22Rv1 (cell line): ENCODE measurements at regions not wholly inside any gene's neighbourhood (a gene's known extent, or its start where the extent isn't known, plus 50 kb on each side); places are given as distances from the start of the nearest gene placed in this dataset.

Source experiments
- H3K27ac ChIP-seq: fragments of 450-650 bp; 2 replicates; pipeline ENCODE4 v1.5.1; 2017
- ZFX ChIP-seq: fragments of 450-650 bp; IDR thresholded peaks from 2 replicates; pipeline ENCODE4 v1.6.1; 2017; ENCODE audit warnings: antibody characterized with exemption, borderline replicate concordance
- TF ChIP-seq, protein P1 (sequence below): fragments of 450-650 bp; IDR thresholded peaks from 2 replicates; pipeline ENCODE4 v1.5.1; 2017; ENCODE audit warnings: mild to moderate bottlenecking

DNA sequence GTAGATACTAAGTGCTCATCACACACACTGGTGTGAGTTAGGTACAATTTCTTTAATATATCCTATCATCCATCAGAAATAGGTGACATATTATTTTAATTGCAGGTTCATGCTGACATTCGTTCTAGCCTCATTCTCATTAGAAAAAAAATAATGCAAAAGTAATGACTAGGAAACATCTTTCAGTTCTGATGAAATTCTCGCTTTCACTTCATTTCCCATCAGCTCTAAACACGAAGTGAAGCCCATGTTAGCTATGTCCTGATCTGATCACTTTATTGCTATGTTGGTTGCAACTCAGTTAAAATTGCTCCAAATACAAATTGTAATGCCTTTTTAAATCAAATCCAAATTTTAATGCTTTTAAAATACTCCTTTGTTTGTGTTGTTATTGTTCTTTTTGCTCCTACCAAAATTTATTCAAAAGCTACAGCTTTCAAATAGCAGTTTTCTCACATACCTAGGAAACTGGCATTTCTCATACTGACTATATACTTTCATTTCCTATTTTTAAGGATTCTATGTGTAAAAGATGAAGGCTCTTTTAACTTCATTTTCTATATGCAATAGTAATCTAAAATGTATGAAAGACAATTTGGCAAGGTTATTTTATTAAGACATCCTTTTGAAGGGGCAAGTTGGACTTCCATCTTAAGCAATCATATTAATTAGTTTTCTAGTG, 1237.8 kb upstream of the ACO1 start:
- H3K27ac ChIP-seq, result no peak overlapping the region
- TF ChIP-seq, protein P1, sequence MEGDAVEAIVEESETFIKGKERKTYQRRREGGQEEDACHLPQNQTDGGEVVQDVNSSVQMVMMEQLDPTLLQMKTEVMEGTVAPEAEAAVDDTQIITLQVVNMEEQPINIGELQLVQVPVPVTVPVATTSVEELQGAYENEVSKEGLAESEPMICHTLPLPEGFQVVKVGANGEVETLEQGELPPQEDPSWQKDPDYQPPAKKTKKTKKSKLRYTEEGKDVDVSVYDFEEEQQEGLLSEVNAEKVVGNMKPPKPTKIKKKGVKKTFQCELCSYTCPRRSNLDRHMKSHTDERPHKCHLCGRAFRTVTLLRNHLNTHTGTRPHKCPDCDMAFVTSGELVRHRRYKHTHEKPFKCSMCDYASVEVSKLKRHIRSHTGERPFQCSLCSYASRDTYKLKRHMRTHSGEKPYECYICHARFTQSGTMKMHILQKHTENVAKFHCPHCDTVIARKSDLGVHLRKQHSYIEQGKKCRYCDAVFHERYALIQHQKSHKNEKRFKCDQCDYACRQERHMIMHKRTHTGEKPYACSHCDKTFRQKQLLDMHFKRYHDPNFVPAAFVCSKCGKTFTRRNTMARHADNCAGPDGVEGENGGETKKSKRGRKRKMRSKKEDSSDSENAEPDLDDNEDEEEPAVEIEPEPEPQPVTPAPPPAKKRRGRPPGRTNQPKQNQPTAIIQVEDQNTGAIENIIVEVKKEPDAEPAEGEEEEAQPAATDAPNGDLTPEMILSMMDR, result no peak
- TF ChIP-seq ZFX, result no peak

DNA sequence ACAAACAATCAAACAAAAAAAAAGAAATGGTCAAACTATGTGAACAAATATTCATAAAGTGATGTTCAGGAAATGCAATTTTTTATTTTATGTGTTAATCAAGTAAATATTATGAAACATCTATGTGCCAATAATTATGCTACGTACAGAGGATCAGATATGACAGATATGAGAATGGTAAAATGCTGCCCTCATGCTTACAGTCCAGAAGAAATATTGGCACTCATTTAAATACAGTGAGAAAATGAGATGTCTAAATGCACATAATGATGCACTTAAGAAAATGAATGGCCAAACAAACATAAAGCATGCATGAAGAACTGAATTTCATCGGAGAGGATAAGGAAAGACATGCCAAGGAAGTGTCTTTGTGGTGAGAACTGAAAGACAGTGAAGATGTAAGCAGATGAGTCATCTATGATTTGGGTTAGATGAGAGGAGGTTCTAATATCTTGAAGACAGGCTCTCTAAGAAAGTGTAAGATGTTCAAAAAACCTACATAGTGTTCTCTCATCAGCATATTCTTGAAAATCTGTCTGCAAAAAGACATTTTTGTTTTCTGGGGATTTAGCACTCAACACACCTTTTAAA, 1231.1 kb upstream of the ACO1 start:
- no peak for TF ChIP-seq ZFX
- TF ChIP-seq, protein P1, result no peak
- H3K27ac ChIP-seq, result no peak overlapping the region

DNA sequence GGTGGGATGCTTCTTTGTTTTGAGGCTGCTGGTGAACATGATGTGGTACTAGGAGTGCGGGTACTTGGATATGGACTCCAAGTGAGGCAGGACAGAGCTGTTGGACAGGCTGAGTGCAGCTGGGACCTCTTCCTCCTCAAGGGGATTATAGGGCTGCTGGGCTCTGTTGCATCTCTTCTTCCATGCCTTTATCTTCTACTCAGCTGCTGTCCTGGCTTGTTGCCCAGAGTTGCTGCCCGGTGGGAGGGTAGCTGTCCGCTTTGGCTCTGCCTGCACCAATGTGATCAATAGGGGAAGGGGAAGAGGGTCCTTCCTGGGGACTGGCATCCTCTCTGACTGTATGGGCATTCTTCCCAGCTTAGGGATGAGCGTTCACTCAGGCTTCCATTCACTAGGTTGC, 1217.9 kb upstream of the ACO1 start:
- no peak overlapping the region for H3K27ac ChIP-seq
- TF ChIP-seq, protein P1, result no peak
- TF ChIP-seq ZFX, result no peak

DNA sequence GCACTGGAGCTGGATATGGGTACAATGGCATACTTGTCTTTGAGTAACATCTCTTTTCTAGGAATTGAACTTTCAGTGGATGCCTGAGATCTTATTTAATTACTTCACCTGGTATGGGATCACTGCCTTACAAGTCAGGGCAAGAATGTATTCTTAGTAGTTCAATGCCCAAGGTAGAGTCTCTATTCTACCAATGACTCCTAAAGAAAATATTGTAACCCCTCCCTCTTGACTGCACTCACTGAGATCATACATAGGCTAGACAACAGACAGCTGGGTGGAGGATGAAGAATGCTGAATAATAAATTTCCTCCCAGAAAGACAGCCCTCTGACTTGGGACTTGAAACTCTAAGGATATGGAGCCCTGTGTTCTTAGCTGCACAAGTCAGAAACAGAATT, 1216.3 kb upstream of the ACO1 start:
- no peak for TF ChIP-seq ZFX
- TF ChIP-seq, protein P1, result no peak
- H3K27ac ChIP-seq, result no peak overlapping the region

DNA sequence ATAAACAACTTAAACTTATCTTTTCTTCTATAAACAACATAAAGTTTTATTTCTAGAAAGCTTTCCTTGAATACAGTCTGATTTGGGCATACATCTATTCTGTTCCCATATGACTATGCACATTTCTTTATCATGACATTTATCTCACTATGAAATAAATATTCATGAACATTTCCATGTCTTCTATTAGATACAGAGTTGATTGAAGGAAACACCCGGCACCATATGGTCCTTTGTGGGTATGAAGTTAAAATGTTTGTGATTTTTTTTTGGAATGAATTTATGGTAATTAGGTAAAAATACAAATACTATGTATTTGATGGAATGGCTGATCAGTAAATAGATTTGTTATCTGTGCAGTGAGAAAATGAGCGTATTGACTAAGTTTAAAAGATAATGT, 1209.8 kb upstream of the ACO1 start:
- TF ChIP-seq, protein P1, result no peak
- no peak overlapping the region for H3K27ac ChIP-seq

DNA sequence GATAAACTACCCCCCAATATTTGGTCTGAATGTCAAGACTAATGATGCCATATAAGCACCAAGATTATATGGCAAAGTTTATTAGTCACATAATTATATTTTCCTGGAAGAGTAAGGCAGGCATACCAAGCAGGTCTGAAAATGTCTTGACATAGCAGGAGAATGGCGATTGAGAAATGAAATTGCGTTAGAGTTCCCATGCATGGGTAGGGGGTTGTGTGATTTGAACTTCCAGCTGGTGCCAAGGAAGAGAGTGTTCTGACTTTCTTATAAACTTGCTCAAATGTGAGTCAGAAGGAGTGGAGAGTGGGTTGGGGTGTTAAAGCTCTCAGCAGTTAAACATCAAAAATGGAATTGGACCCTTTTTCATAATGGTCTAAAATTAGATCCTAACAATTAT, 1200.6 kb upstream of the ACO1 start:
- no peak for TF ChIP-seq ZFX
- TF ChIP-seq, protein P1, result no peak
- no peak overlapping the region for H3K27ac ChIP-seq

DNA sequence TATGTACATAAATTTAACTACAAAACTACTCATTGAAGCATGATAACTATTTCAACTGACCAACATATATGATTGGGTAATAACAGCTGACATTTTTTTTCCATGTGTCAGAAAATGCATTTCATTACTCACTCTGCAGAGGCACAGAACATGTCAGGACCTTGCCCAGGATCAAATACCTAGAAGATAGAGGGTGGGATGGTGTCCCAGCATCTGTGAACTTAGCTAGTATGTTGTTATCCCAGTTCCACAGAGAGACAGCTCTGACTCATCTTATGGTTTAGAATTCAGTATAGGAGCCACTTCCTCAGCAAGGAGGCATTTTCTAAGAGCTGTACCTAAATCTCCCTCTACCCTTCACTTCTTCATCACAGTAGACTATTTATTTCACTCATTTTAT, 1198.6 kb upstream of the ACO1 start:
- no peak overlapping the region for H3K27ac ChIP-seq
- no peak for TF ChIP-seq ZFX
- TF ChIP-seq, protein P1, result no peak
